Esophagus muscularis mucosa (tissue), 4 donors: ENCODE measurements at regions not wholly inside any gene's neighbourhood (a gene's known extent, or its start where the extent isn't known, plus 50 kb on each side); places are given as distances from the start of the nearest gene placed in this dataset.

Experiments used
- EP300 ChIP-seq: sonication (generic); formaldehyde crosslinking; IDR thresholded peaks from one replicate; pipeline ENCODE4 v1.6.1; 2017; ENCODE audit warnings: antibody characterized with exemption
- POLR2A ChIP-seq: fragments of 450-650 bp; IDR thresholded peaks from one replicate; pipeline ENCODE4 v1.6.1; 2017; ENCODE audit warnings: antibody characterized with exemption, moderate library complexity, mild to moderate bottlenecking, low read depth
- POLR2AphosphoS5 ChIP-seq, 2 donors: sonication (generic); formaldehyde crosslinking; IDR thresholded peaks; one replicate each; pipeline ENCODE4 v1.6.1; 2017; ENCODE audit warnings: antibody characterized with exemption in 2 of 2
- TF ChIP-seq, protein P1 (sequence below), 3 experiments: fragments of 200-600 bp in 2 of 3; fragments of 450-650 bp in 1 of 3; sonication (generic) in 2 of 3; IDR thresholded peaks; one replicate each; pipeline ENCODE4 v1.5.1; 2017 to 2019; ENCODE audit warnings: antibody characterized with exemption in 3 of 3, mild to moderate bottlenecking in 2 of 3, moderate library complexity in 1 of 3

DNA sequence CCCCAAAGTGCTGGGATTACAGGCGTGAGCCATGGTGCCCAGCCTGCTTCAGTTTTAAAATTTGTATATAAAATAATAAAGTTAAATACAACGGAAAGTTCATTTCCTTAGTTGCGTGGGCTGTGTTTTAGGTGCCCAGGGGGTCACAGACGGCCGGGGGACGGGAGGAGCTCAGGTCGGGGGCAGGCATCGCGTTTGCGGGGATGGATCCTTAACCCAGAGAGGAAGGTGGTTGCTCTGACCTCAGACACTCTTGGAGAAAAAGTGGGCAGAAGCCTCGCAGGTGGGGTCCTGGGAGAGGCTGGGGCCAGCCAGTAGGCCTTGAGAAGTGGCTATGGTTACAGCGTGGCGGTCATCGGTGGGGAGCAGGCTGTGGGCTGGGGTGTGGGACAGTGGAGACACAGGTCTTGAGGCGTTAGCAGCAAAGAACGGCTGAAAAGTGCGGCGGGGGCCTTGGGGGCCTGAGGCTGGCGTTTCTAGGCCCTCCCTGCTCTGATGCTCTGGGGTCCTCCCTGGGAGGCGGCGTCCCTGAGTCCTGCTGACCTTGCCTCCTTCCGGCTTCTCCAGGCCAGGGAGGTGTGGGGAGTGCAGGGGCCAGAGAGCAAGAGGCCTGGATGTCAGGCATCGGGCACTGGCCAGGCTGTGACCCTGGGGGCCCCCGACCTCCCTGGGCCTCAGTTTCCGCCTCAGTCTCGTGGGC is 54.4 kb downstream of the UNCX start:
- TF ChIP-seq POLR2A: no peak
- TF ChIP-seq, protein P1, sequence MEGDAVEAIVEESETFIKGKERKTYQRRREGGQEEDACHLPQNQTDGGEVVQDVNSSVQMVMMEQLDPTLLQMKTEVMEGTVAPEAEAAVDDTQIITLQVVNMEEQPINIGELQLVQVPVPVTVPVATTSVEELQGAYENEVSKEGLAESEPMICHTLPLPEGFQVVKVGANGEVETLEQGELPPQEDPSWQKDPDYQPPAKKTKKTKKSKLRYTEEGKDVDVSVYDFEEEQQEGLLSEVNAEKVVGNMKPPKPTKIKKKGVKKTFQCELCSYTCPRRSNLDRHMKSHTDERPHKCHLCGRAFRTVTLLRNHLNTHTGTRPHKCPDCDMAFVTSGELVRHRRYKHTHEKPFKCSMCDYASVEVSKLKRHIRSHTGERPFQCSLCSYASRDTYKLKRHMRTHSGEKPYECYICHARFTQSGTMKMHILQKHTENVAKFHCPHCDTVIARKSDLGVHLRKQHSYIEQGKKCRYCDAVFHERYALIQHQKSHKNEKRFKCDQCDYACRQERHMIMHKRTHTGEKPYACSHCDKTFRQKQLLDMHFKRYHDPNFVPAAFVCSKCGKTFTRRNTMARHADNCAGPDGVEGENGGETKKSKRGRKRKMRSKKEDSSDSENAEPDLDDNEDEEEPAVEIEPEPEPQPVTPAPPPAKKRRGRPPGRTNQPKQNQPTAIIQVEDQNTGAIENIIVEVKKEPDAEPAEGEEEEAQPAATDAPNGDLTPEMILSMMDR (IDR thresholded peaks at IDR 0.05): no peak
- no peak for TF ChIP-seq POLR2AphosphoS5 (IDR thresholded peaks at IDR 0.05)
- TF ChIP-seq EP300: no peak
